Stimulated activated naive CD8-positive, alpha-beta T cell treated with anti-CD3 and anti-CD28 coated beads, Interleukin-15, Interleukin-2, amounts not matched to agents 100 ng/mL and 50 ng/mL, for 24 hours (primary cell): ENCODE measurements at regions not wholly inside any gene's neighbourhood (a gene's known extent, or its start where the extent isn't known, plus 50 kb on each side); places are given as distances from the start of the nearest gene placed in this dataset.
"Not testable (repeated sequence)": the region's sequence is repeated elsewhere in the genome, so short reads cannot be mapped to it uniquely, and the experiment has no call there.

ENCODE experiments used
- H3K27ac Mint-ChIP-seq: one replicate; pipeline ENCODE4 v1.8.0; 2021; ENCODE audit warnings: mild to moderate bottlenecking, mixed read lengths
- H3K27me3 Mint-ChIP-seq: one replicate; pipeline ENCODE4 v1.8.0; 2021; ENCODE audit warnings: mixed read lengths
- H3K36me3 Mint-ChIP-seq: one replicate; pipeline ENCODE4 v1.8.0; 2021; ENCODE audit warnings: low read depth, mixed read lengths
- H3K4me1 Mint-ChIP-seq: one replicate; pipeline ENCODE4 v1.8.0; 2021; ENCODE audit warnings: low read depth, mixed read lengths
- H3K4me3 Mint-ChIP-seq: one replicate; pipeline ENCODE4 v1.8.0; 2021; ENCODE audit warnings: mild to moderate bottlenecking, mixed read lengths
- H3K9me3 Mint-ChIP-seq: one replicate; pipeline ENCODE4 v1.8.0; 2021; ENCODE audit warnings: mixed read lengths

GRCh38 chr7:17560516-17560915, 262.1 kb downstream of the AHR start:
- Mint-ChIP-seq H3K4me3 (no peak overlapping the region), H3K36me3 (no peaks in the 10 kb centered on the region), H3K27ac (no peak overlapping the region), H3K27me3 (no peaks in the 10 kb centered on the region), H3K4me1 (no peaks in the 10 kb centered on the region), H3K9me3 (peaks cover 7% of the 10 kb centered on the region)

GRCh38 chr7:17560966-17561365, 262.5 kb downstream of the AHR start:
- Mint-ChIP-seq H3K36me3 (no peaks in the 10 kb centered on the region), H3K27ac (no peak overlapping the region), H3K4me1 (no peaks in the 10 kb centered on the region), H3K4me3 (no peak overlapping the region), H3K27me3 (no peaks in the 10 kb centered on the region), H3K9me3 (peaks cover 7% of the 10 kb centered on the region)

GRCh38 chr7:17564678-17565212, 266.3 kb downstream of the AHR start:
- Mint-ChIP-seq H3K9me3 (peaks cover 7% of the 10 kb centered on the region), H3K4me1 (no peaks in the 10 kb centered on the region), H3K36me3 (no peaks in the 10 kb centered on the region), H3K27ac (no peak overlapping the region), H3K27me3 (no peaks in the 10 kb centered on the region), H3K4me3 (no peak overlapping the region)

- H3K27me3 Mint-ChIP-seq, result peaks cover 18% of the 10 kb centered on the region
- H3K4me3 Mint-ChIP-seq, result no peak overlapping the region
- H3K27ac Mint-ChIP-seq, result no peak overlapping the region
- no peaks in the 10 kb centered on the region for H3K4me1 Mint-ChIP-seq
- peaks cover 25% of the 10 kb centered on the region for H3K9me3 Mint-ChIP-seq
- H3K36me3 Mint-ChIP-seq, result no peaks in the 10 kb centered on the region
Observed at GRCh38 chr7:17580141-17580540, 281.7 kb downstream of the AHR start.

- Mint-ChIP-seq H3K27me3 (peaks cover 18% of the 10 kb centered on the region), H3K4me3 (no peak overlapping the region), H3K9me3 (peaks cover 25% of the 10 kb centered on the region), H3K27ac (no peak overlapping the region), H3K36me3 (no peaks in the 10 kb centered on the region), H3K4me1 (no peaks in the 10 kb centered on the region)
Observed at GRCh38 chr7:17580856-17581255, 282.4 kb downstream of the AHR start.

GRCh38 chr7:17581301-17581700, 282.8 kb downstream of the AHR start:
- peaks cover 24% of the 10 kb centered on the region for H3K9me3 Mint-ChIP-seq

GRCh38 chr7:17582696-17583095, 284.2 kb downstream of the AHR start:
- Mint-ChIP-seq H3K27me3 (peaks cover 11% of the 10 kb centered on the region), H3K9me3 (peaks cover 10% of the 10 kb centered on the region)
- H3K36me3 Mint-ChIP-seq, H3K4me1 Mint-ChIP-seq, H3K27ac Mint-ChIP-seq, H3K4me3 Mint-ChIP-seq: not testable (repeated sequence)

More at GRCh38 chr7:17581301-17581700, 282.8 kb downstream of the AHR start:
- H3K4me1 Mint-ChIP-seq, result no peaks in the 10 kb centered on the region
- H3K4me3 Mint-ChIP-seq, result no peak overlapping the region
- H3K27me3 Mint-ChIP-seq, result peaks cover 18% of the 10 kb centered on the region
- H3K27ac Mint-ChIP-seq, result no peak overlapping the region
- no peaks in the 10 kb centered on the region for H3K36me3 Mint-ChIP-seq

- no peaks in the 10 kb centered on the region for H3K9me3 Mint-ChIP-seq
- H3K36me3 Mint-ChIP-seq, result no peaks in the 10 kb centered on the region
- H3K4me1 Mint-ChIP-seq, result no peaks in the 10 kb centered on the region
- H3K27ac Mint-ChIP-seq, result no peak overlapping the region
- H3K4me3 Mint-ChIP-seq, result no peak overlapping the region
- H3K27me3 Mint-ChIP-seq, result peaks cover 3% of the 10 kb centered on the region
Observed at GRCh38 chr7:17583786-17584185, 285.3 kb downstream of the AHR start.

GRCh38 chr7:17584822-17585221, 286.4 kb downstream of the AHR start:
- no peaks in the 10 kb centered on the region for H3K9me3 Mint-ChIP-seq
- H3K27me3 Mint-ChIP-seq, result peaks cover 3% of the 10 kb centered on the region
- no peaks in the 10 kb centered on the region for H3K4me1 Mint-ChIP-seq
- H3K27ac Mint-ChIP-seq, result no peak overlapping the region
- no peaks in the 10 kb centered on the region for H3K36me3 Mint-ChIP-seq
- H3K4me3 Mint-ChIP-seq, result no peak overlapping the region

GRCh38 chr7:17586711-17587110, 288.3 kb downstream of the AHR start:
- no peak overlapping the region for H3K4me3 Mint-ChIP-seq
- H3K4me1 Mint-ChIP-seq, result no peaks in the 10 kb centered on the region
- H3K9me3 Mint-ChIP-seq, result no peaks in the 10 kb centered on the region
- no peaks in the 10 kb centered on the region for H3K36me3 Mint-ChIP-seq
- peaks cover 3% of the 10 kb centered on the region for H3K27me3 Mint-ChIP-seq
- no peak overlapping the region for H3K27ac Mint-ChIP-seq

GRCh38 chr7:17588730-17589129, 290.3 kb downstream of the AHR start:
- Mint-ChIP-seq H3K27me3 (peaks cover 3% of the 10 kb centered on the region), H3K9me3 (no peaks in the 10 kb centered on the region), H3K4me1 (no peaks in the 10 kb centered on the region), H3K36me3 (no peaks in the 10 kb centered on the region), H3K27ac (no peak overlapping the region), H3K4me3 (no peak overlapping the region)

- no peaks in the 10 kb centered on the region for H3K9me3 Mint-ChIP-seq
- no peak overlapping the region for H3K27ac Mint-ChIP-seq
- no peaks in the 10 kb centered on the region for H3K4me1 Mint-ChIP-seq
- H3K27me3 Mint-ChIP-seq, result peaks cover 6% of the 10 kb centered on the region
- no peak overlapping the region for H3K4me3 Mint-ChIP-seq
- H3K36me3 Mint-ChIP-seq, result no peaks in the 10 kb centered on the region
Observed at GRCh38 chr7:17589671-17590070, 291.2 kb downstream of the AHR start.

- H3K4me1 Mint-ChIP-seq, result no peaks in the 10 kb centered on the region
- H3K27me3 Mint-ChIP-seq, result peaks cover 3% of the 10 kb centered on the region
- no peak overlapping the region for H3K27ac Mint-ChIP-seq
- H3K9me3 Mint-ChIP-seq, result no peaks in the 10 kb centered on the region
- no peak overlapping the region for H3K4me3 Mint-ChIP-seq
- no peaks in the 10 kb centered on the region for H3K36me3 Mint-ChIP-seq
Observed at GRCh38 chr7:17590221-17590620, 291.8 kb downstream of the AHR start.

- Mint-ChIP-seq H3K36me3 (no peaks in the 10 kb centered on the region), H3K4me1 (no peaks in the 10 kb centered on the region), H3K4me3 (no peak overlapping the region), H3K27ac (no peak overlapping the region), H3K9me3 (peaks cover 5% of the 10 kb centered on the region), H3K27me3 (peaks cover 3% of the 10 kb centered on the region)
Observed at GRCh38 chr7:17593819-17594419, 295.5 kb downstream of the AHR start.

- Mint-ChIP-seq H3K9me3 (peaks cover 5% of the 10 kb centered on the region), H3K4me3 (no peak overlapping the region), H3K27ac (no peak overlapping the region), H3K36me3 (no peaks in the 10 kb centered on the region), H3K27me3 (peaks cover 3% of the 10 kb centered on the region), H3K4me1 (no peaks in the 10 kb centered on the region)
Observed at GRCh38 chr7:17595546-17595945, 297.1 kb downstream of the AHR start.

GRCh38 chr7:17598305-17598704, 299.9 kb downstream of the AHR start:
- H3K27me3 Mint-ChIP-seq, result peaks cover 5% of the 10 kb centered on the region
- H3K36me3 Mint-ChIP-seq, result no peaks in the 10 kb centered on the region
- no peak overlapping the region for H3K4me3 Mint-ChIP-seq
- H3K4me1 Mint-ChIP-seq, result no peaks in the 10 kb centered on the region
- H3K27ac Mint-ChIP-seq, result no peak overlapping the region
- peaks cover 6% of the 10 kb centered on the region for H3K9me3 Mint-ChIP-seq
